Neural progenitor cell (in vitro differentiated cells): ENCODE measurements at regions not wholly inside any gene's neighbourhood (a gene's known extent, or its start where the extent isn't known, plus 50 kb on each side); places are given as distances from the start of the nearest gene placed in this dataset.

Experiments used
- DNase-seq: peaks from one replicate; pipeline ENCODE4 v3.0.0-alpha.2; 2016; ENCODE audit warnings: low spot score
- H2AFZ ChIP-seq: fragments of 200-600 bp; sonication (generic); replicated peaks from 2 replicates; pipeline ENCODE4 v1.6.1; 2016; ENCODE audit warnings: antibody characterized with exemption
- H3F3A ChIP-seq: fragments of 200-600 bp; sonication (generic); 2 replicates; pipeline ENCODE4 v1.6.1; 2016; ENCODE audit warnings: antibody characterized with exemption, low read depth
- H3K27ac ChIP-seq: fragments of 200-600 bp; sonication (generic); 2 replicates; pipeline ENCODE4 v1.5.1; 2016; ENCODE audit warnings: mild to moderate bottlenecking
- H3K27me3 ChIP-seq: fragments of 200-600 bp; sonication (generic); 2 replicates; pipeline ENCODE4 v1.6.1; 2016; ENCODE audit warnings: mild to moderate bottlenecking, moderate library complexity
- H3K36me3 ChIP-seq: fragments of 200-600 bp; sonication (generic); 2 replicates; pipeline ENCODE4 v1.5.1; 2016
- H3K4me1 ChIP-seq: fragments of 200-600 bp; sonication (generic); 2 replicates; pipeline ENCODE4 v1.6.1; 2016; ENCODE audit warnings: mixed run types
- H3K4me2 ChIP-seq: fragments of 200-600 bp; sonication (generic); 2 replicates; pipeline ENCODE4 v1.6.1; 2016
- H3K4me3 ChIP-seq: fragments of 200-600 bp; sonication (generic); 2 replicates; pipeline ENCODE4 v1.5.1; 2016
- H3K79me2 ChIP-seq: fragments of 200-600 bp; sonication (generic); 2 replicates; pipeline ENCODE4 v1.6.1; 2016; ENCODE audit warnings: low read depth
- H3K9ac ChIP-seq: fragments of 200-600 bp; sonication (generic); 2 replicates; pipeline ENCODE4 v1.6.1; 2016
- H3K9me3 ChIP-seq: fragments of 200-600 bp; sonication (generic); 2 replicates; pipeline ENCODE4 v1.5.1; 2016; ENCODE audit warnings: low read depth
- H4K20me1 ChIP-seq: fragments of 200-600 bp; sonication (generic); 2 replicates; pipeline ENCODE4 v1.6.1; 2016; ENCODE audit warnings: low read depth
- H3K27ac Mint-ChIP-seq: 3 replicates; pipeline ENCODE4 v1.8.0; 2021; ENCODE audit warnings: mixed read lengths
- H3K27me3 Mint-ChIP-seq: 2 replicates; pipeline ENCODE4 v1.8.0; 2022; ENCODE audit warnings: low read depth, mild to moderate bottlenecking, inconsistent platforms, moderate library complexity, mixed read lengths; ENCODE audit not compliant: insufficient read depth
- H3K36me3 Mint-ChIP-seq: 3 replicates; pipeline ENCODE4 v1.8.0; 2021; ENCODE audit warnings: mixed read lengths
- H3K4me1 Mint-ChIP-seq: 3 replicates; pipeline ENCODE4 v1.8.0; 2021; ENCODE audit warnings: mixed read lengths
- H3K4me3 Mint-ChIP-seq: 3 replicates; pipeline ENCODE4 v1.8.0; 2021; ENCODE audit warnings: mild to moderate bottlenecking, moderate library complexity, mixed read lengths
- H3K9me3 Mint-ChIP-seq: 3 replicates; pipeline ENCODE4 v1.8.0; 2020; ENCODE audit warnings: mixed read lengths
- CTCF ChIP-seq: fragments of 200-600 bp; sonication (generic); IDR thresholded peaks from 2 replicates; pipeline ENCODE4 v1.5.1; 2017; ENCODE audit warnings: antibody characterized with exemption, mild to moderate bottlenecking
- EZH2 ChIP-seq: fragments of 200-600 bp; sonication (generic); IDR thresholded peaks from 2 replicates; pipeline ENCODE4 v1.6.1; 2017; ENCODE audit warnings: antibody characterized with exemption, mild to moderate bottlenecking, moderate library complexity
- EZH2phosphoT487 ChIP-seq: fragments of 200-600 bp; sonication (generic); IDR thresholded peaks from 2 replicates; pipeline ENCODE4 v1.6.1; 2017; ENCODE audit warnings: antibody characterized with exemption

DNA sequence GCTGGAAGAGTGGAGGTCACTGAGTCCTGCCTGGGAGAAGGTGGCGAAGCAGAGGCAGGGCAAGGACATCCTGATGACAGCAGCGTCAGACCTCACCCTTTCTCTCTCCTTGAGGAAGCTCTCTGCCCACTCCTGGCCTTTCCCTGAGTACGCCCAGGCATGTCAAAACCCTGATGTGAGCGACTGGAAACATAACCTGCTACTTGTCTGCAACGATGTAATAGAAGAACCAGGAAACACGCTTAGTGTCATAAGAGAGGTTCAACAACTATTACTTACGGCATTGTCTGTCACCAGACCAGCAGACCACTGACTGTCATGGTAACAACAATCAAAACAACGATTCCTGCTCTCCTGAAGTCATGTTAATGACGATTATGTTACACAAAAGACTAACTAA is 152.4 kb downstream of the ACTL7B start:
- no peaks in the 10 kb centered on the region for H3K36me3 ChIP-seq
- DNase-seq: no peak
- H3K4me1 ChIP-seq: no peaks in the 10 kb centered on the region
- no peak overlapping the region for H3K4me2 ChIP-seq
- TF ChIP-seq EZH2phosphoT487: no peak
- TF ChIP-seq EZH2: no peak
- H3K4me3 Mint-ChIP-seq: no peak overlapping the region
- no peaks in the 10 kb centered on the region for H3K79me2 ChIP-seq
- no peak overlapping the region for H3K4me3 ChIP-seq
- no peaks in the 10 kb centered on the region for H4K20me1 ChIP-seq
- no peaks in the 10 kb centered on the region for H3K9me3 ChIP-seq
- no peaks in the 10 kb centered on the region for H3K36me3 Mint-ChIP-seq
- H3K27me3 ChIP-seq: no peaks in the 10 kb centered on the region
- H3K27ac Mint-ChIP-seq: peak overlapping the region; percentile 76
- H3F3A ChIP-seq: no peaks in the 10 kb centered on the region
- H3K4me1 Mint-ChIP-seq: peaks cover 4% of the 10 kb centered on the region
- no peak overlapping the region for H3K27ac ChIP-seq
- H2AFZ ChIP-seq: no peak overlapping the region
- H3K9ac ChIP-seq: no peak overlapping the region
- no peaks in the 10 kb centered on the region for H3K27me3 Mint-ChIP-seq
- peaks cover 3% of the 10 kb centered on the region for H3K9me3 Mint-ChIP-seq

- Histone ChIP-seq H2AFZ (no peak overlapping the region), H3K9ac (no peak overlapping the region), H3K27me3 (no peaks in the 10 kb centered on the region), H3K36me3 (no peaks in the 10 kb centered on the region), H3K4me2 (no peak overlapping the region), H3K79me2 (no peaks in the 10 kb centered on the region), H3K4me1 (no peaks in the 10 kb centered on the region), H4K20me1 (no peaks in the 10 kb centered on the region), H3K4me3 (no peak overlapping the region), H3K9me3 (no peaks in the 10 kb centered on the region), H3K27ac (no peak overlapping the region), H3F3A (no peaks in the 10 kb centered on the region)
- Mint-ChIP-seq H3K27me3 (no peaks in the 10 kb centered on the region), H3K4me3 (no peak overlapping the region), H3K9me3 (peaks cover 3% of the 10 kb centered on the region), H3K36me3 (no peaks in the 10 kb centered on the region), H3K27ac (no peak overlapping the region), H3K4me1 (peaks cover 4% of the 10 kb centered on the region)
- DNase-seq: no peak
- TF ChIP-seq EZH2phosphoT487 (no peak), EZH2 (no peak), CTCF (no peak)
Observed at GRCh38 chr9:108702681-108703080, 153.1 kb downstream of the ACTL7B start.

DNA sequence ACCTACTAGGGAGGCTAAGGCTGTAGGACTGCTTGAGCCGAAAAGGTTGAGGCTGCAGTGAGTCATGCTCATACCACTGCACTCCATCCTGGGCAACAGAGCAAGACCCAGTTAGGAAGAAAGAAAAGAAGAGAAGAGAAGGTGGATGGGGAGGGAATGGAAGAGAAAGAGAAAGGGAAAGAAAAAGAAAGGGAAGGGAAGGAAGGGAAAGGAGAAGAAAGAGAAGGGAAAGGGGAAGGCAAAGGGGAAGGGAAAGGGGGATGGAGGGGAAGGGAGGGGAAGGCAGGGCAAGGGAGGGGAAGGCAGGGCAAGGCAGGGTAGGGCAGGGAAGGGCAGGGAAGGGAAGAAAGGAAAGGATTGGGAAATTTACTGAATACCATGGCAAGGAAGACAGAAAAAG is 157.0 kb downstream of the ACTL7B start:
- no peak overlapping the region for H3K4me2 ChIP-seq
- no peak overlapping the region for H2AFZ ChIP-seq
- H3K36me3 ChIP-seq: no peaks in the 10 kb centered on the region
- no peak overlapping the region for H3K27ac ChIP-seq
- H3K4me3 Mint-ChIP-seq: no peak overlapping the region
- H3K9me3 Mint-ChIP-seq: peaks cover 4% of the 10 kb centered on the region
- no peaks in the 10 kb centered on the region for H4K20me1 ChIP-seq
- no peaks in the 10 kb centered on the region for H3F3A ChIP-seq
- H3K27me3 Mint-ChIP-seq: peaks cover 3% of the 10 kb centered on the region
- no peaks in the 10 kb centered on the region for H3K9me3 ChIP-seq
- no peak overlapping the region for H3K27ac Mint-ChIP-seq
- H3K79me2 ChIP-seq: no peaks in the 10 kb centered on the region
- H3K4me1 Mint-ChIP-seq: no peaks in the 10 kb centered on the region
- TF ChIP-seq EZH2phosphoT487 (no peak), CTCF (no peak), EZH2 (no peak)
- H3K27me3 ChIP-seq: no peaks in the 10 kb centered on the region
- no peak overlapping the region for H3K9ac ChIP-seq
- no peak overlapping the region for H3K4me3 ChIP-seq
- H3K36me3 Mint-ChIP-seq: no peaks in the 10 kb centered on the region
- peaks cover 4% of the 10 kb centered on the region for H3K4me1 ChIP-seq
- no peak for DNase-seq

- no peak overlapping the region for H3K27ac ChIP-seq
Observed at GRCh38 chr9:108698231-108698630, 157.6 kb downstream of the ACTL7B start.

More at GRCh38 chr9:108698231-108698630, 157.6 kb downstream of the ACTL7B start:
- no peak overlapping the region for H3K27ac Mint-ChIP-seq
- Histone ChIP-seq H3K4me2 (no peak overlapping the region), H3K36me3 (no peaks in the 10 kb centered on the region), H3K4me1 (peaks cover 4% of the 10 kb centered on the region), H3K4me3 (no peak overlapping the region), H4K20me1 (no peaks in the 10 kb centered on the region), H3F3A (no peaks in the 10 kb centered on the region), H3K79me2 (no peaks in the 10 kb centered on the region), H3K27me3 (no peaks in the 10 kb centered on the region), H3K9ac (no peak overlapping the region), H2AFZ (no peak overlapping the region), H3K9me3 (no peaks in the 10 kb centered on the region)
- H3K4me3 Mint-ChIP-seq: no peak overlapping the region
- TF ChIP-seq CTCF (no peak), EZH2phosphoT487 (no peak), EZH2 (no peak)
- peaks cover 5% of the 10 kb centered on the region for H3K27me3 Mint-ChIP-seq
- H3K4me1 Mint-ChIP-seq: no peaks in the 10 kb centered on the region
- H3K36me3 Mint-ChIP-seq: no peaks in the 10 kb centered on the region
- peaks cover 4% of the 10 kb centered on the region for H3K9me3 Mint-ChIP-seq
- no peak for DNase-seq
